HG03060 (cell line): ENCODE measurements at regions not wholly inside any gene's neighbourhood (a gene's known extent, or its start where the extent isn't known, plus 50 kb on each side); places are given as distances from the start of the nearest gene placed in this dataset.

Experiments
- ATAC-seq: cut with Tn5 transposase; IDR thresholded peaks from one replicate; pipeline ENCODE4 v1.9.1; 2021; ENCODE audit warnings: low read depth, moderate number of reproducible peaks; ENCODE audit not compliant: unreplicated experiment

DNA sequence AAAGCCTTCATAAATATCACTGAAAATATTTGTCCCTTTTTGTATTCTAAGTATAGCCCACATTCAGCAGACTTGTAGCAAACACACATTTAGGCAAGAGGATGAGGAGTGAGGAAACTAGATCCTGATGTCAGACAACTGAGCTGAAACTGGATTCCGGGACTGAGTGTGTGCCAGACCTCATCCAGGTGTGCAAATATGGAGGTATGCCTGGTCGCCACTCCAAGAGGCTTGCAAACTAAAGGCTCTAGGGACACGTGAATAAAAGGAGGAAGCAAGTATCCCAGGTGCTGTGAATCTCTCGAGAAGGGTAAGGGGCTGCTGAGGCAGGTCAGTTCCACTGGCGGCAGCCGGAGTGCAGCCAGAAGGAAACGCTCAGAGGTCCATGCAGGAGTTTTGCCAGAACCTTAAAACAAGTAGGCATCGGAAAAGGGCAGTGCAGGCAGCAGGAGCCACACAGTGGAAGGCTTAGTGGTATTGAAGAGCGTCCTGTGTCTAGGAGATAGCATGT lies 77.4 kb upstream of the ALDH1B1 start:
- no peak for ATAC-seq

- no peak for ATAC-seq
Observed at GRCh38 chr9:38313421-38313820, 79.1 kb upstream of the ALDH1B1 start.

- ATAC-seq = no peak
Observed at GRCh38 chr9:38312406-38312805, 80.1 kb upstream of the ALDH1B1 start.

DNA sequence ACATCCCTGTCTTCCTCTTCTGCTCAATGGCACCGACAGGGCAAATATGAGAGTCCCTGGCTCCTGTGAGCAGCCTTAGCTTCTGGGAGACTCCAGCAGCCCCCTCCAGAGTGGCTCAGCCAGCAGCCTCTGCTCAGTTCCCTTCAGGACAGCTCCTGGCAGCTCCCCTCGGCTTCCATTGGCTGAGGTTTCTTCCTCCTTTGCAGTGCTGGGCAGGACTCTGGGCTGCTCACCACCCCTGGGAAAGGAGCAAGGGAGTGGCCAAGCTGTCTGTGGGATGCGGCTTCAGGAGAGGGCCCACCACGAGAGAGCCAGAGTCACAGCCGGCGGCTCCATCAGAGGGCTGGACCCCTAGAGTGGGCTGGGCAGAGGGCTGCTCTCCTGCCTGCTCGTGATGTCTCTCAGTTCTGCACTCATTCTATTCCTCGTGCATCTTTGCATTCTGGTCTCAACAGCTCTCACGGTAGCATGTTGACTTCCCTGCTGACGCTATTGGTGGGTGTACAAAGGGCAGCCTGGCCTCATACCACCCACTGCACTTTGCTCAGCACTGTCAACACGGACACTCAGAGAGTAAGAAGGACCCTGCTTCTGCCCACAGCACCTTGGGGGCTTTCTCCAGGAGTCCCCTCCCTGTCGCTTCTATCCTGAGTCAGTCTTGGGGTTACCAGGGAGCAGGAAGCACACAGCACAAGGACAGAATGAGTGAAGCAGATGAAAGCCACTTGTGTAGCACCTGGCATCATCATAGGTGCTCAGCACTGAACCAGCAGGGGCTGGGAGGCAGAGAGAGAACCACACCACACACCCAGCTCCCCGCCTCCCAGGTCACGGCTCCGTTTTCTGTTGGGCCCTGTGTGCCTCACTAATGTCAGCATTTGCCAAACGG lies 80.9 kb upstream of the ALDH1B1 start:
- ATAC-seq = no peak

DNA sequence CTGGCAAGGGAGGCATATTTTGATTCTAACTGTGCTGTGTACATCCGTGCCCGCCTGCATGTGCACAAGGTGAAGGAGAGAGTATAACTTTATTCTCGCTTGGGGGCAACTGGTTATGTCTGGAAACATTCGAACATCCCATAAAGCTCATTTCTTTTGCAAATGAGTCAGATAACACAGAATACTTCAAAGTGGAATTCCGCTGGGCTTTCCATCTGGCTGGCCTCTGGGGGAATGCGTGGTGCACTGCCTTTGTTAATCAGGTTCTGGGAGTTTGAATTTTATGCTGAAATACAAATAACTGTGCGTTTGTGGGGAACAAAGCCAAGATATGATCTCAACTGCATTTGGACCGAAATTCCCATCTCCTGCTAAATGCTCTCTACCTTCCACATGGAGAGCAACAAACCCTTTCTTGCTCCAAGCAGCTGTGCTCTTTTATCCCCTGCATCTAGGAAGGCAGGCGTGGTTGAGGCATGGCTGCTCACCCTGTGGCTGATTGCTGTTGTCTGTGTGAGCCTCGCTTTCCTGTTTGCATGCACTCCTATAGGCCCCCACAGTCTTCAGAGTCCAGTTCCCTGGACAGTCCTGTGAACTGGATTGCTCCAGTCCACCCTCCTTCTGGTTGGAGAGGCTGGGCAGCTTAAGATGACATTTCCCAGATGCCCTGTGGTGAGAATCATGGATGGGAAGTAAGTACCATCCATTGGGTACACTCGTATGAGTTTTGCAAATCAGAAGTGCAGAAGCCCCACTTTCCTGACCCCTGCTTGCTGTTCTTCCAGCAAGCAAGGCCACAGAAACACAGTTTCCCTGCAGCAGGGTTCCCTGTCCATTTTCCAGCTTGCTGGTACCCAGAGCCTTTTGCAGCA lies 82.9 kb upstream of the ALDH1B1 start:
- ATAC-seq = no peak

- no peak for ATAC-seq
Observed at GRCh38 chr9:38308136-38308535, 84.4 kb upstream of the ALDH1B1 start.

GRCh38 chr9:38306899-38307298 lies 85.6 kb upstream of the ALDH1B1 start:
- no peak for ATAC-seq

DNA sequence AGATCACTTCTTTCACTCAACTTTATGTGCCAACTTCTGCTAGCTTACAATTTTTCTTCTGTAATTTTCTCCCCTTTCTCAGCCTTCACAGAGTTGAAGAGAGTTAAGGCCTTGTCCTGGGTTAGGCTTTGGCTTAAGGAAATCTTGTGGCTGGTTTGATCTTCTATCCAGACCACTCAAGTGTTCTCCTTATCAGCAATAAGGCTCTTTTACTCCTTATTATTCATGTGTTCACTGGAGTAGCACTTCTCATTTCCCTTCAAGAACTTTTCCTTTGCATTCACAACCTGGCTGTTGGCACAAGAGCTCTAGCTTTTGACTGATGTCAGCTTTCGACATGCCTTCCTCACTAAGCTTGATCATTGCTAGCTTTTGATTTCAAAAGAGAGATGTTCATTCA lies 86.9 kb upstream of the ALDH1B1 start:
- ATAC-seq = no peak

DNA sequence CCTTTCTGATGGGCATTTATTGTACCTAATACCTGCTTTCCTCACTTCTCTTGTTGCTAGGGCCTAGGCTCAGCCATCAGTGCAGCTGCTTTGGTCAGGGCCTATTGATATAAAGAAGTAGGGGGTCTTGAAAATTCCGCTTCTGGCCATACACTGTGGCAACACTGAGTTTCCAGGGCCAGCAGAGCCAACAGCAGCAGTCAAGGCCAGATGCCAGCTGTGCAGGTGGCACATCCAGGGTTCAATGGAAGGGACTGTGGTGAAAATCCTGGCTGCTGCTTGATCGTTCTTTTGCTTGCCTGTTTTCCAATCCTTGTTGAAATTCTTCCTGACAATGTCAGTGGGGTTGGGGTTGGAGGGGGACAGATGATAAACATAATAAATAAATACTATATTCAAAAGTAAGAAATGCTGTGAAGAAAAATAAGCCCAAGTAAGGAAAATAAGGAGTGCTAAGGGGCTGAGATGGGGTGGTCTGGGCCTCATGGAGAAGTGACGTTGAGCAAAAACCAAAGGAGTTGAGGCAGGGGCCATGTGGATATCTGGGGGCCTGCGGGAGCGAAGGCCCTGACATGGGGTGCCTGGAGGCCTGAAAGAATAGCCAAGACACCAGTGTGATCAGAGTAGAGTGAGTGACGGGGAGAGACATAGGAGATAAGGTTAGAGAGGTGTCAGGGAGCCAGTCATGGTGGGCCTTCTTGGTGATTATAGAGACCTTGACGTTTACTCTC lies 91.0 kb upstream of the ALDH1B1 start:
- no peak for ATAC-seq

DNA sequence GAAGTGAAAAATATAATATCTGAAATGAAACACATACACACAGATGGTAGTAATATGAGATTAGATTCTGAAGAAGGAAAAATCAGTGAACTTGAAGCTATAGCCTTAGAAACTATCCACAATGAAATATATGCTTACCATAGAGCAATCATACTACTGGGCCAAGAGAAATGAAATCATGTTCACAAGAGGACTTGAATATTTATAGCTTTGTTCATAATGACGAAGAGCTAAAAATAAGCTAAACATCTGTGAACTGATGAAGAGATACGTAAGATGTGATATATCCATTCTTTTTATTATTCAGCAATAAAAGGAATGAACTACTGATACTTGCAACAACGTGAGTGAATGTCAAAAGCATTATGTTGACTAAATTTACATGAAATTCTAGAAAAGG lies 92.6 kb upstream of the ALDH1B1 start:
- ATAC-seq = no peak

GRCh38 chr9:38298904-38299303 lies 93.6 kb upstream of the ALDH1B1 start:
- no peak for ATAC-seq

DNA sequence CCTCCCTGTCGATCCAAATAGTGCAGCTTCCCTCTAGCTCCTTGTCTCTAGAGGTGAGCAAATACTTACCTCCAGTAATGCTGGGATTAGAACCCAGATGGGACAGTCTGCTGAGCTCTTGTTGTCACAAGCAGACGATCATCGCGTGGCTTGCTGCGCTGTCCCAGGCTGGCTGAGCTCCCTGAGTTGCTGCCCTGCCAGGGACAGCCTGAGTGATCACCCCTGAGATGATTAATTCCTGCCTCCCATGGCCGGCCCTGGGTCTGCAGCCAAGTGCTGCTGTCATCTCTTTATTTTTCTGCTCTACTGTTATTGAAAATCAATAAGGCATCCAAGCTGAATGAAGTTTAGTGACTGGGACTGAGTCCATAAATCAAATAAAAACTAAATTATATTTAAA lies 94.0 kb upstream of the ALDH1B1 start:
- ATAC-seq = no peak

DNA sequence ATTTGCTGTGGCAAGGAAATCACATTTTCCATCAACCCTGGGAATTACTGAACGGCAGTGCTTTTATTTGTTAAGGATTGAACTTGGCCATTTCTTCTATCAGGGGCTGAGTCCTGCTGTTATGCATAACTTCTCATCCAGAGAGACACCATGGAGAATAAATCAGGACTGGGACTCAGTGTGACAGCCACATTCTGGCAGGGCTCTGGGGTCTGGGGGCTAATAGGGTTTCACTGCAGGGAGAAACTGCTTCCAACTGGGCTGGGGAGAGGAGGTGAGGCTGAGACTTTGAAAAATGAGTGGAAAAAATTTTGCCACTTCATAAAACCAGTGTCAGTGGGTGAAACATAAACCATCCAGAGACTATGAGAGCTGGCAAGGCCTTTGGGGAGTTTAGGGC lies 95.7 kb upstream of the ALDH1B1 start:
- ATAC-seq = no peak

- ATAC-seq = no peak
Observed at GRCh38 chr9:38295764-38296163, 96.7 kb upstream of the ALDH1B1 start.

DNA sequence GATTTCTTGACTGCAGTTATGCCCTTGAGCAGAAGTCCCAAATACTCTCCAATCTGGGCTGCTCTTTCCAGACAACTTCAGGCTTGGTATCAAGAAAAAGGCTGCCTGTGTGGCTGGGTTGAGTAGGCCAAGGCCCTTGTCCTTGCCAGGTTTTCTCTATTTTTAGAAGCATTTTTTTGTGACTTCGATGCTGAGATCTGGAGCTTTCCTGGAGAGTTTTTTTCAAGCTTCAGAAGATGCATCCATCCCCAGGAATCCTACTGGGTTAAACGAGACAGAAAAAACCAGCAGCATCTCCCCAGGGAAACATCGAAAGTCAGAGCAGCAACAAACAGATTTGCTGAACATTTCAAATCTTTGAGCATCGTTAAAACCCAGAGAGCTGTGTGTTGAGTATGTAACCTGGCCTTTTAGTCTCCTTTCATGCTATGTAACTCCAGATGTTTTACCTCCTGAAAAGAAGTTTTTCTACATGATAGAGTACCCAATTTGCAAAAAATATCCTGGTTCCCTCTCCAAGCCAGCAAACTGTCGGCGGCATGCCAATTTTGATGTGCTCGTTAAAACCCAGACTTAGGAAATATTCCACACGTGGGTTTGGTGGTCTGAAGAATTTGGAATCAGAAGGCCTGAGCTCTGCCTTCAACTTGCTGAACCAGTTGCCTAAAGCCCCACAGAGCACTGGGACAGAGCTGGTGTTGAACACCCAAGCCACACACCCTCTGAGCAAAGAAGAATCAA lies 98.1 kb upstream of the ALDH1B1 start:
- no peak for ATAC-seq

- ATAC-seq = no peak
Observed at GRCh38 chr9:38293022-38293421, 99.5 kb upstream of the ALDH1B1 start.

- ATAC-seq = no peak
Observed at GRCh38 chr9:38292480-38292879, 100.0 kb upstream of the ALDH1B1 start.

DNA sequence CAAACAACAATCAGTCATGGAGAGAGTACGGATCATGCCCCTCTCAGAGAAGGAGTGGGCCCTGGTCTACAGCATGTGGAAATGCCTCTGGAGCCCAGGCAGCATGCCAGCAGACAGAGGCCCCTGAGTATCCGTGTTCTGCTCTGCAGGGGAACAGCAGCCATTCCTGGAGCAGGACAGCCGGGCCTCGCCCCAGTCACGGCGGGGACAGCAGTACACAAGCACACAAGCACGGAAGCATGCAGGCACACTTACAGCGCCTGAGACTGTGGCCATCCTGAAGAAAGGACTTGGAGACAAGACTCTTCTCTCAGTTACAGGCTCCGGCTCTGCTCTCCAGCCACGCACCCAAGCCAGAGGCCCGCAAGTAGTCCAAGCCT lies 102.6 kb upstream of the ALDH1B1 start:
- no peak for ATAC-seq

- no peak for ATAC-seq
Observed at GRCh38 chr9:38289236-38289865, 103.2 kb upstream of the ALDH1B1 start.

GRCh38 chr9:38288502-38288901 lies 104.0 kb upstream of the ALDH1B1 start:
- no peak for ATAC-seq
